GM18951 (cell line): ENCODE measurements at regions not wholly inside any gene's neighbourhood (a gene's known extent, or its start where the extent isn't known, plus 50 kb on each side); places are given as distances from the start of the nearest gene placed in this dataset.

Experiments used
- POLR2A ChIP-seq: IDR thresholded peaks from 4 replicates; pipeline ENCODE4 v1.6.1; 2011; ENCODE audit warnings: mild to moderate bottlenecking; ENCODE audit not compliant: insufficient read length, insufficient read depth; ENCODE audit errors: extremely low read depth
- in situ Hi-C: fragments of 300-500 bp; cut with MboI; formaldehyde crosslinking; loops from one replicate; pipeline ENCODE4 v1.12.0; 2022; ENCODE audit warnings: low sequenced_read_pairs, mixed read lengths, inconsistent platforms; ENCODE audit not compliant: unreplicated experiment

DNA sequence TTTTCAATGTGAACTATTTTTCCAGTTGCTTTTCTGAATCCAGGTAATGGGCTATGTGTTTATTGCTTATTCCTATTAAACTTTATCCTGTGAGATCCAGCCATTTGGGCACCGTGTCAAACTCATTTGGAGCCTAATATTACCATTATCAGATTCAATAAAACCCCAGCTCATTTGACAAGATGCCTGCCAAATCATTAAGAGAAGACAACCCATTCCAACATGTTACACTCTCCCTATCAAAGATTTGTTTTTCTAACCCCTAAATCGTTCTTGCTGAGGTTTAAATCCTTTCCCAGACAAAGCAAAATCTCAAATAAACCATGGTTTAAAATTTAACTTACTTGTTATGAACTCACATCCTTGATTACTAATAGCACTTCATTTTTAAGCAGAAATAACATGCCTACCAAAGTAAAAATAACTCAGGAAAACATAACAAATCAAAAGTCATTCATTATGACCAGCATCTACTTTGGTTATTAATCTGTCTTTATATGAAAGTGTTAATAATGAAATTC is 130.0 kb upstream of the TCF21 start:
- in situ Hi-C loops, result no loop called here
- no peak for TF ChIP-seq POLR2A

DNA sequence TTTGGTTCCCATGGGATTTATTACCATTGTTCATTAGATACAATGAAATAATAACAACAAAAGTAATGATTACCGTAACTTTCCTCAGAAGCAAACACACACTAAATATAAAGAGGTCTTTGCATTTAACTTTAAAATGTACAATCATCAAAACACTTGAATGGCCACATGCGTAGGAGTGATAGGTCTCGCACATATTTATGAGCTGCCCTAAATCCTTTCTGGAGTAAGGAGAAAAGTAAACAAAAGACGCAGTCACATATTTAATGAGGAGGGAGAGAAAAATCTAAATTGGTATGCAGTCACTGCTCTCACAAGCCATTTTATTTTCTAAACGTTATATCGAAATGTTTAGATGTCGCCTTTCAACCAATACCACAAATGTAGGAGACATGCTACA is 129.4 kb upstream of the TCF21 start:
- in situ Hi-C loops, result no loop called here
- no peak for TF ChIP-seq POLR2A

DNA sequence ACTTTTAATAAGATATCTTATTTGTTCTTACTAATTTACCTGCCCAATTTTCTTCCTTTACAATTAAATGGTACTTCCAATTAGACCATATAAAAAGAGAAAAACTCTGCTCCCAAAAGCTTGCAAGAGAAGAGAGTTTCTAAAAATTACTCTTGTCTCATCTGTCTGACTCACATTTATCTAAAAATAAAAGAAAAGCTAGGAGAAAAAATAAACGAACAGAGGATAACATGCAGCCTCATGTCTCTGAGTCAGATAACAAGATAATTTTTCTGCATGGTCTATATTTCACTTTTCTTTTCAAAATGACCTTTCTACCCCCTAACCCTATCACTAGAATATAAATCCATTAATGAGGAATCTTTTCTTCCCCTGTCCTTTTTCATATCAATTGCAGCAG is 127.2 kb upstream of the TCF21 start:
- in situ Hi-C loops, result no loop called here
- no peak for TF ChIP-seq POLR2A

GRCh38 chr6:133764008-133764753 is 124.7 kb upstream of the TCF21 start:
- TF ChIP-seq POLR2A, result no peak
- in situ Hi-C loops, result no loop called here

DNA sequence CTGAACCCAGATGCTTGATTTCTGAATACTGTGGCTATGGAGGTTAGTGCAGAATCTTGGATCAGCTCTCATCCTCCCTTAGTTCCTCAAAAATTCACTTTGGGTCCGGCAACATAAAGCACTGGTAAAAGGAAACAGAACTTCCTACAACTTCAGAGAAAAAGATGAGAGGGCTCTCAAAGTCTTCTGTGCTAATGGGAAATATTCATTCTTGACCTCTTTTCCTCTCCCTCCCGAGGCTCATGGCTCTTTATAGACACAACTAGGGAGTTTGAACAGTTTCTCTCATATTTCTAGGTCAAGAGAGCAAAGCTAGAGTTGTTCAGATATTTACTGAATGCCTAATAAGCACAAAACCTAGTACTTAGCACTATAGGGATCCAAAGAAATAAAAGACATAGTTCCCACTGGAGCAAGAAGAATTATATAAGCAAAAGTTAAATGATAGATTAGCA is 124.1 kb upstream of the TCF21 start:
- in situ Hi-C loops, result no loop called here
- no peak for TF ChIP-seq POLR2A

DNA sequence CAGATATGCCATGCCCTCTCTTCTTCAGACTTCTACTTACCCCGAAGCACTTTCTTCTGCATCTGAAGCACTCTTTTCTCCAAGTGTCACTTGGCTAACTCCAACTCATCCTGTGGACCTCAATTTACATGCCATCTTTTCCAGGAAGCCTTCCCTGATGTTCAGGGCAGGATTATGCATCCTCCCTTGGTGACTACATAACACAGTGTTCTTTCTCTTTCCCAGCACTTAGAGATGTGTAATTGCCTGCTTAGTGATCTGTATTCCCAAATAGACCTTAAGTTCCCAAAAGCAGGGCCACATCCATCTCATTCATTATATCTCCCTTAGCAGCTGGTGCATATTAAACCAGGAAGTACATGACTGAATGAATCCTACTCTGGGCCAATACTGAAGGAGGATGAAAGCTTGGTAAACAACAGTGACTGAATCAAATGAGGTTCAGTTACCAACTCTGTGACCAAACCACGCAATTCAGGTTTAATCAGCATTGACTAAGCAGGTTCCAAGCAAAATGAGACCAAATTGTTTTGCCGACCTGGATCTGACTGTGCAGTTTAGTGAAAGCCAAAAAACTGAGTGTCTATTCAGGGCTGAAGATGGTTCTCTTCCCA is 121.4 kb upstream of the TCF21 start:
- in situ Hi-C loops, result no loop called here

GRCh38 chr6:133768656-133769295 is 120.1 kb upstream of the TCF21 start:
- in situ Hi-C loops, result no loop called here
- no peak for TF ChIP-seq POLR2A

More for the DNA sequence above, 121.4 kb upstream of the TCF21 start:
- no peak for TF ChIP-seq POLR2A

GRCh38 chr6:133769463-133769862 is 119.5 kb upstream of the TCF21 start:
- in situ Hi-C loops, result no loop called here
- TF ChIP-seq POLR2A, result no peak

DNA sequence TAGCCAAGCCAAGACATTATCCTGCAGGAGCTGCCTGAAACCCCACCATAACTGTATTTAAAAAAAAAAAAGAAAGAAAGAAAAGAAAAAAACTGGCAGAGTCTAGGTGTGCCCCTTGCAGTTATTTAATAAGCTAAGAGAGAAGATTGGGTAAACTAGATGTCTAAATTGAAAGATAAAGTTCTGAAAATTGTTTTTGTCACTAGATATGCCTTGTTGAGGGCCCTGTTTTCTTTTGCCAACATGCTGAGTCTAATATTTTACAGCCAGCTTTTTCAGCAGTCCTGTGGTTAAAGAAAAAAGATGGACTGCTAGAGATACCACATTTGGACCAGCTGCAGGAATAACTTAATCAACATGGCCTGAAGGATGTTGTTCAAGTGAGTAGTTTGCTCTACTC is 116.3 kb upstream of the TCF21 start:
- in situ Hi-C loops, result no loop called here
- no peak for TF ChIP-seq POLR2A

- no peak for TF ChIP-seq POLR2A
- in situ Hi-C loops, result no loop called here
Observed at GRCh38 chr6:133773776-133774175, 115.1 kb upstream of the TCF21 start.

DNA sequence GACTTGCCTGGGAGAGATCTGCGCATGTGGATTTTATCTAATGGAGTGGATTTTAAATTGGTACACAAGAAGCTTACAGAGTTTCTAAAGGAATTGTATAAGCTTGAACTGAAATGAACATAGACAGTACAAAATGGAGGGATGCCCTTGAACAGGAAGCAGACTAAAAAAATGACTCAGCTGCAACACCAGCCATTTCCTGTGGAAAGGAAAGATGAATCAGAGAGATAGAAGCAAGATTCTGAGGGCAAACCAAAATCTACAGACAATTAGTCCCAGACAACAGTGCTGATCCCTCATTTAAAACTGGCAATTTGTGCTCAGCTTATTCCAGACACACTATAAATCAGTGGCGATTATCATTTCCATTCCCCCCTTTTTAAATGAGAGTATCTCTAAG is 114.6 kb upstream of the TCF21 start:
- in situ Hi-C loops, result no loop called here
- no peak for TF ChIP-seq POLR2A

GRCh38 chr6:133778414-133779130 is 110.3 kb upstream of the TCF21 start:
- TF ChIP-seq POLR2A, result no peak
- in situ Hi-C loops, result no loop called here
